Natural killer cell (primary cell): ENCODE measurements at regions not wholly inside any gene's neighbourhood (a gene's known extent, or its start where the extent isn't known, plus 50 kb on each side); places are given as distances from the start of the nearest gene placed in this dataset.

Experiments used
- ATAC-seq, 3 donors: fragments of 150-1000 bp in 2 of 3; fragments of 200-7000 bp in 1 of 3; cut with Tn5 transposase; 1 replicate in 1 of 3; 2 replicates in 2 of 3; pipeline ENCODE4 v1.10.0; 2021; ENCODE audit warnings: mild to moderate bottlenecking in 2 of 3, moderate library complexity in 2 of 3
- DNase-seq, 2 donors: peaks; one replicate each; pipeline versions ENCODE4 v3.0.0 to v3.0.0-alpha.2; 2013 to 2021; ENCODE audit warnings: mixed read lengths in 1 of 2
- H3K27ac ChIP-seq: one replicate; pipeline ENCODE4 v1.5.1; 2013; ENCODE audit warnings: mild to moderate bottlenecking, low read length
- H3K27me3 ChIP-seq: one replicate; pipeline ENCODE4 v1.6.1; 2013; ENCODE audit warnings: low read length; ENCODE audit not compliant: control insufficient read depth, insufficient read depth
- H3K36me3 ChIP-seq: one replicate; pipeline ENCODE4 v1.6.1; 2013; ENCODE audit warnings: low read length; ENCODE audit not compliant: control insufficient read depth, insufficient read depth
- H3K4me1 ChIP-seq: one replicate; pipeline ENCODE4 v1.6.1; 2013; ENCODE audit warnings: low read length; ENCODE audit not compliant: control insufficient read depth, insufficient read depth
- H3K4me3 ChIP-seq: one replicate; pipeline ENCODE4 v1.5.1; 2013; ENCODE audit warnings: low read length
- H3K9me3 ChIP-seq: one replicate; pipeline ENCODE4 v1.6.1; 2013; ENCODE audit warnings: low read length; ENCODE audit not compliant: control insufficient read depth, insufficient read depth
- H3K27ac Mint-ChIP-seq, 2 donors: one replicate each; pipeline ENCODE4 v1.8.0; 2022; ENCODE audit warnings: mild to moderate bottlenecking in 2 of 2, mixed read lengths in 2 of 2, moderate library complexity in 1 of 2
- H3K27me3 Mint-ChIP-seq, 2 donors: one replicate each; pipeline ENCODE4 v1.8.0; 2022; ENCODE audit warnings: low read depth in 2 of 2, mixed read lengths in 2 of 2
- H3K36me3 Mint-ChIP-seq: one replicate; pipeline ENCODE4 v1.8.0; 2022; ENCODE audit warnings: mixed read lengths
- H3K4me1 Mint-ChIP-seq, 2 donors: one replicate each; pipeline ENCODE4 v1.8.0; 2022; ENCODE audit warnings: mixed read lengths in 2 of 2
- H3K4me3 Mint-ChIP-seq: one replicate; pipeline ENCODE4 v1.8.0; 2022; ENCODE audit warnings: mild to moderate bottlenecking, moderate library complexity, mixed read lengths
- H3K9me3 Mint-ChIP-seq, 2 donors: one replicate each; pipeline ENCODE4 v1.8.0; 2022; ENCODE audit warnings: mixed read lengths in 2 of 2
- WGBS: methylation state at CpG from one replicate; pipeline ENCODE4 v1.1.7; 2013; ENCODE audit warnings: missing lambda C conversion rate; ENCODE audit not compliant: insufficient coverage; 5-methylcytosine and 5-hydroxymethylcytosine counted together
- intact Hi-C: fragments of 100-400 bp; cut with micrococcal nuclease; formaldehyde crosslinking; loops from one replicate; pipeline ENCODE4 v1.14.2; 2022
- TF ChIP-seq, protein P1 (sequence below): fragments of 200-600 bp; IDR thresholded peaks from one replicate; pipeline ENCODE4 v1.8.0; 2022; ENCODE audit warnings: antibody characterized with exemption

DNA sequence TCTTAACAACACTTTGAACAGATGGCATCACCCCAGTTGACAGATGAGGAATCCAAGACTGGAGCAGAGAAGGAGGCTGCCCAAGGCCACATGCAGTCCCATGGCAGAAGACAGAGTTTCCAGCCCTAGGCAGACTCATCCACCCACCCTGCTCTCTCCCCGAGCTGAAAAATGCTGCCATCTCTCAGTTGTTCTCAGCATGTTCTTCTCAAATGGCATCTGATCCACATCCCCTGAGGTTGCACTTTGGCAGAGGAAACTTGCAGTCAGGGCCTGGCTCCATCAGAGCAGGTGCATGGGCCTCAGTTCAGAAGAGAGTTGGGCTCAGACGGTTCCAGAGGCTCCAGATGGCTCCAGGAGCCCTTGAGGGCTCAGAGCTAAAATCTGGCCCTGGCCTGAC, 709.4 kb downstream of the MATN1 start:
- no peak for DNase-seq
- WGBS: 54% methylated on average over 2 of the region's 2 CpGs
- H3K27ac Mint-ChIP-seq: no peak overlapping the region
- no peak overlapping the region for H3K27ac ChIP-seq
- no peaks in the 10 kb centered on the region for H3K9me3 ChIP-seq
- ATAC-seq: no peak
- no peaks in the 10 kb centered on the region for H3K36me3 ChIP-seq
- peaks cover 11% of the 10 kb centered on the region for H3K4me1 ChIP-seq
- intact Hi-C loops: no loop called here
- TF ChIP-seq, protein P1, sequence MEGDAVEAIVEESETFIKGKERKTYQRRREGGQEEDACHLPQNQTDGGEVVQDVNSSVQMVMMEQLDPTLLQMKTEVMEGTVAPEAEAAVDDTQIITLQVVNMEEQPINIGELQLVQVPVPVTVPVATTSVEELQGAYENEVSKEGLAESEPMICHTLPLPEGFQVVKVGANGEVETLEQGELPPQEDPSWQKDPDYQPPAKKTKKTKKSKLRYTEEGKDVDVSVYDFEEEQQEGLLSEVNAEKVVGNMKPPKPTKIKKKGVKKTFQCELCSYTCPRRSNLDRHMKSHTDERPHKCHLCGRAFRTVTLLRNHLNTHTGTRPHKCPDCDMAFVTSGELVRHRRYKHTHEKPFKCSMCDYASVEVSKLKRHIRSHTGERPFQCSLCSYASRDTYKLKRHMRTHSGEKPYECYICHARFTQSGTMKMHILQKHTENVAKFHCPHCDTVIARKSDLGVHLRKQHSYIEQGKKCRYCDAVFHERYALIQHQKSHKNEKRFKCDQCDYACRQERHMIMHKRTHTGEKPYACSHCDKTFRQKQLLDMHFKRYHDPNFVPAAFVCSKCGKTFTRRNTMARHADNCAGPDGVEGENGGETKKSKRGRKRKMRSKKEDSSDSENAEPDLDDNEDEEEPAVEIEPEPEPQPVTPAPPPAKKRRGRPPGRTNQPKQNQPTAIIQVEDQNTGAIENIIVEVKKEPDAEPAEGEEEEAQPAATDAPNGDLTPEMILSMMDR: no peak
- no peaks in the 10 kb centered on the region for H3K9me3 Mint-ChIP-seq
- H3K4me3 ChIP-seq: no peak overlapping the region
- H3K27me3 ChIP-seq: no peaks in the 10 kb centered on the region
- H3K4me3 Mint-ChIP-seq: no peak overlapping the region
- H3K4me1 Mint-ChIP-seq: peaks cover 2 to 12% of the 10 kb centered on the region in 2 donors
- no peaks in the 10 kb centered on the region for H3K36me3 Mint-ChIP-seq
- peaks cover 3 to 22% of the 10 kb centered on the region in 2 donors for H3K27me3 Mint-ChIP-seq

- TF ChIP-seq, protein P1: no peak
- Histone ChIP-seq H3K4me3 (no peak overlapping the region), H3K27me3 (no peaks in the 10 kb centered on the region), H3K36me3 (no peaks in the 10 kb centered on the region), H3K9me3 (no peaks in the 10 kb centered on the region), H3K4me1 (peaks cover 11% of the 10 kb centered on the region), H3K27ac (no peak overlapping the region)
- H3K9me3 Mint-ChIP-seq: no peaks in the 10 kb centered on the region
- peaks cover 5 to 20% of the 10 kb centered on the region in 2 donors for H3K4me1 Mint-ChIP-seq
- peaks cover 8 to 14% of the 10 kb centered on the region in 2 donors for H3K27me3 Mint-ChIP-seq
- DNase-seq: no peak
- 34% methylated on average over 7 of the region's 7 CpGs for WGBS
- no peaks in the 10 kb centered on the region for H3K36me3 Mint-ChIP-seq
- no peak overlapping the region for H3K27ac Mint-ChIP-seq
- intact Hi-C loops: no loop called here
- no peak overlapping the region for H3K4me3 Mint-ChIP-seq
- ATAC-seq: no peak
Observed at GRCh38 chr1:30012455-30013440, 710.6 kb downstream of the MATN1 start.

- Mint-ChIP-seq H3K4me3 (no peak overlapping the region), H3K27ac (no peak overlapping the region), H3K36me3 (no peaks in the 10 kb centered on the region), H3K27me3 (peaks cover 7 to 11% of the 10 kb centered on the region in 2 donors), H3K9me3 (no peaks in the 10 kb centered on the region), H3K4me1 (peaks cover 5 to 20% of the 10 kb centered on the region in 2 donors)
- Histone ChIP-seq H3K4me3 (no peak overlapping the region), H3K27me3 (no peaks in the 10 kb centered on the region), H3K36me3 (no peaks in the 10 kb centered on the region), H3K4me1 (peaks cover 11% of the 10 kb centered on the region), H3K9me3 (no peaks in the 10 kb centered on the region), H3K27ac (no peak overlapping the region)
- ATAC-seq (no peak), DNase-seq (no peak)
- 86% methylated on average over 6 of the region's 6 CpGs for WGBS
- intact Hi-C loops: no loop called here
- TF ChIP-seq, protein P1: no peak
Observed at GRCh38 chr1:30011970-30012369, 711.4 kb downstream of the MATN1 start.
